Activated CD8-positive, alpha-beta memory T cell treated with anti-CD3 and anti-CD28 coated beads, Interleukin-2, amount 10 ng/mL, durations not matched to agents 7 days and 5 days (primary cell): ENCODE measurements at regions not wholly inside any gene's neighbourhood (a gene's known extent, or its start where the extent isn't known, plus 50 kb on each side); places are given as distances from the start of the nearest gene placed in this dataset.
"Not testable (repeated sequence)": the region's sequence is repeated elsewhere in the genome, so short reads cannot be mapped to it uniquely, and the experiment has no call there.

Source experiments
- ATAC-seq: fragments of 150-1000 bp; cut with Tn5 transposase; one replicate; pipeline ENCODE4 v1.10.0; 2021; ENCODE audit warnings: moderate library complexity
- CTCF ChIA-PET: fragments of 350-600 bp; sonication (Branson Sonifier 250); formaldehyde crosslinking; loops from one replicate; lab custom pipeline; 2021; ENCODE audit warnings: antibody characterized with exemption; lab: Charles Lee
- DNase-seq: peaks from one replicate; pipeline ENCODE4 v3.0.0-alpha.2; 2020
- H3K27ac Mint-ChIP-seq: one replicate; pipeline ENCODE4 v1.8.0; 2021; ENCODE audit warnings: mild to moderate bottlenecking, mixed read lengths
- H3K27me3 Mint-ChIP-seq: one replicate; pipeline ENCODE4 v1.8.0; 2021; ENCODE audit warnings: mixed read lengths
- H3K36me3 Mint-ChIP-seq: one replicate; pipeline ENCODE4 v1.8.0; 2021; ENCODE audit warnings: mild to moderate bottlenecking, mixed read lengths
- H3K4me1 Mint-ChIP-seq: one replicate; pipeline ENCODE4 v1.8.0; 2021; ENCODE audit warnings: mixed read lengths
- H3K4me3 Mint-ChIP-seq: one replicate; pipeline ENCODE4 v1.8.0; 2021; ENCODE audit warnings: mild to moderate bottlenecking, moderate library complexity, mixed read lengths
- H3K9me3 Mint-ChIP-seq: one replicate; pipeline ENCODE4 v1.8.0; 2022; ENCODE audit warnings: low read depth, mixed read lengths

DNA sequence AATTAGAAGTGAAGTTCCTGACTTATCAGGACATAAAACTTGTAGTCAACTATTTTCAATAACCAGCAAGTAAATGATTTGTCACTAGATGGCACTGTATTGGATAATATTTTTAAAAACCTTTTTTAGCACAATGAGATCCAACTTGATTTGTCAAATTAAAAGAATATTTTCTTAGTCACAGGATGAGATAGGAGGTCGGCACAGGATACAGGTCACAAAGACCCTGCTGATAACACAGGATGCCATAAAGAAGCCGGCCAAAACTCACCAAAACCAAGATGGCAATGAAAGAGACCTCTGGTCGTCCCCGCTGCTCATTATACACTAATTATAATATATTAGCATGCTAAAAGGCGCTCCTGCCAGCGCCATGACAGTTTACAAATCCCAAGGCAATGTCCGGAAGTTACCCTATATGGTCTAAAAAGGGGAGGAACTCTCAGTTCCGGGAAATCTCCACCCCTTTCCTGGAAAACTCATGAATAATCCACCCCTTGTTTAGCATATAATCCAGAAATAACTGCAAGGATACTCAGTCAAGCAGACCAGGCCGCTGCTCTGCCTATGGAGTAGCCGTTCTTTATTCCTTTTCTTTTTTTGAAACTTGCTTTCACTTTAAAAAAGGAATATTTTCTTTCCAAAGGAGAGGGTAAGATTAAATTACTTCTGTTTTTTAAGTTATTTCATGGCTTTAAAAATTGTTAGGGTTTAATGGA, 255.7 kb upstream of the MKLN1 start:
- peak; percentile 51 for DNase-seq
- CTCF ChIA-PET: interaction anchor here (1.1 to 4.8 kb wide), 4 partner anchors 15 to 34 kb away, joined by 3 to 42 read pairs (median 7); no protein-coding TSS in a partner anchor

DNA sequence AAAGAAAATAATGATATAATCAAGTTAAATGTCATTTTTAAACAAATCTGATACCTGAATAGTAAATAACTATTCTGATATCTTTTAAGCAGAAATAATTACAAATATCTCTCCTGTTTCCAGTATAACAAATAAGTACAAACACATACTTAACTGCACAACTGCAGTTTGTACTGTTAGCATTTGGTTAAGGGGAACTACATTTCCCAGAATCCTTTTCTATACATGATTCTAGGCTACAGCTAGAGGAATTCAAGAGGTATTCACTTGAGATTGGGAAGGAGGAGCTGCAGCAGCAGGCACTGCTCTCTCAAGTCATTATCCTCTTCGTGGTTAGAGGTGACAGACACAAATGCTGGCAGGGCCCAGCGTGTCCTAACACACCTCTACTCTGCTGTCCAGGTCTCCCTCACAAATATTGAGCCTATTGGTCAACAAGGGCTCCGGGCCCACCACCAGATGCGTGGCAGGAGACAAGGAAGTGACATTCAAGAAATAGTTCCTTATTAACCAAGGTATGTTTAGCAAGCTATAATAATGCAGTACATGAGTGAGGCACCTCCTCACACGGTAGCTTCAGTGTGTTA, 255.1 kb upstream of the MKLN1 start:
- no peak overlapping the region for H3K4me3 Mint-ChIP-seq
- no peaks in the 10 kb centered on the region for H3K27me3 Mint-ChIP-seq
- ATAC-seq (no peak), DNase-seq (no peak)
- no peaks in the 10 kb centered on the region for H3K9me3 Mint-ChIP-seq
- no peak overlapping the region for H3K27ac Mint-ChIP-seq
- H3K4me1 Mint-ChIP-seq: peaks cover 43% of the 10 kb centered on the region
- peaks cover 22% of the 10 kb centered on the region for H3K36me3 Mint-ChIP-seq
- CTCF ChIA-PET: interaction anchor here (1.1 to 3.5 kb wide), 3 partner anchors 24 to 33 kb away, joined by 3 to 11 read pairs (median 3); no protein-coding TSS in a partner anchor

More for the DNA sequence above, 255.7 kb upstream of the MKLN1 start:
- Mint-ChIP-seq H3K36me3 (peaks cover 21% of the 10 kb centered on the region), H3K4me3 (no peak overlapping the region), H3K9me3 (no peaks in the 10 kb centered on the region), H3K27me3 (no peaks in the 10 kb centered on the region), H3K27ac (peak overlapping the region; percentile 38), H3K4me1 (peaks cover 49% of the 10 kb centered on the region)
- ATAC-seq: peak; percentile 10

DNA sequence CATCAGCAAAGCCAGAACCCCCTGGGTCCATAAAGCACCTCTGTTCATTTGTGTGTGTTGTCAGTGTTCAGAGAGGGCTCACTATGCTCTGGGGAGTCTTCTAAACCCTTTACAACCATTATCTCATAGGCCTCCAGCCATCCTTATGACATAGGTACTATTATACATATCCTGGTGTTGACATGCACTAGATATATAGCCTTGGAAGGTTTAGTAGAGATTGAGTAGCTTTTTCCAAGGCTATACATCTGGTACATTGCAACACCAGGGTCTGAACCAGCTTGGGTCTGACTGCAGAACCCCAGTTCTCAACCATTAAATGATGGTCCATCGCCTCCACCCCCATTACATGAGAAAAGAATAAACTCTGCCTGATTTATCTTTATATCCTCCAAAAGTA, 253.6 kb upstream of the MKLN1 start:
- Mint-ChIP-seq H3K9me3 (no peaks in the 10 kb centered on the region), H3K4me1 (peaks cover 34% of the 10 kb centered on the region), H3K4me3 (no peak overlapping the region), H3K27ac (no peak overlapping the region), H3K36me3 (peaks cover 22% of the 10 kb centered on the region), H3K27me3 (no peaks in the 10 kb centered on the region)
- CTCF ChIA-PET: interaction anchor here (3.5 kb wide), 1 partner anchor 31 kb away, joined by 11 read pairs; no protein-coding TSS in a partner anchor
- ATAC-seq: no peak
- no peak for DNase-seq

DNA sequence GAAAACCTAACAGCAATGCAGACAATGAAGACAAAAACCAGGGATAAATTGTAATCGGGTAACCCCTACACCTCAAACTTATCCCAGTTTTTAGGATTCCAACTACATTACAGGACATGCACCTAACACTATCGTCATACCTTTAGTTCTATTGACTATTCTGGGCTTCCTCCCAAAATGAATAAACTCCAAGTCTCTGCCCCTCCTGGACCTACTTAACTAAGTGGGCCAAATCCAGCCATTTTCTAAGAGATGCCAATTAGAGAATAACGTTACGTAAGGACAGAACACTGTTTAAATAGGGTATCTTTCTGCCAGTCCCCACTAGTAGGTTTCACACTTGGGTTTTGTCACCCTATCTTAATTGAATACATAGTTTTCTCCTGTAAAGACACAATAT, 253.1 kb upstream of the MKLN1 start:
- H3K4me3 Mint-ChIP-seq: no peak overlapping the region
- DNase-seq (no peak), ATAC-seq (no peak)
- no peak overlapping the region for H3K27ac Mint-ChIP-seq
- peaks cover 22% of the 10 kb centered on the region for H3K36me3 Mint-ChIP-seq
- H3K4me1 Mint-ChIP-seq: peaks cover 28% of the 10 kb centered on the region
- no peaks in the 10 kb centered on the region for H3K27me3 Mint-ChIP-seq
- CTCF ChIA-PET: no interaction called here
- H3K9me3 Mint-ChIP-seq: no peaks in the 10 kb centered on the region

DNA sequence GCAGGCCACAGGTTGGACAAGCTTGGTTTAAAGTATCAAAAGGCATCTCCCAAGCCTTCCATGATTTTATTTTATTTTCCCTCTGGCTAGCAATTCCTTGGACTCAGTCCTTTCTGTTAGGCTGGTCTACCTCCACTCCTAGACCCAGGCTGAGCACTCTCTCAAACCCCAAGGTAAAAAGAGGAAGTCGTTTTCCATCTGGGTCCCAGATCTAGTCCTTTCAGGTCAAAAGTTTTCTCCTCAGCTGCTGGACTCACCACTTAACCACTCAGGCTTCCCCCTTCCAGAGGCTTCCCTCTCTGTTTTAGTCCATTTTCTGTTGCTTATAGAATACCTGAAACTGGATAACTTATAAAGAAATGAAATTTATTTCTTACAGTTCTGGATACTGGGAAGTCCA, 252.3 kb upstream of the MKLN1 start:
- H3K27me3 Mint-ChIP-seq: no peaks in the 10 kb centered on the region
- H3K4me3 Mint-ChIP-seq: no peak overlapping the region
- H3K4me1 Mint-ChIP-seq: peaks cover 24% of the 10 kb centered on the region
- peaks cover 22% of the 10 kb centered on the region for H3K36me3 Mint-ChIP-seq
- ATAC-seq: no peak
- no peak for DNase-seq
- no peak overlapping the region for H3K27ac Mint-ChIP-seq
- CTCF ChIA-PET: no interaction called here
- no peaks in the 10 kb centered on the region for H3K9me3 Mint-ChIP-seq

DNA sequence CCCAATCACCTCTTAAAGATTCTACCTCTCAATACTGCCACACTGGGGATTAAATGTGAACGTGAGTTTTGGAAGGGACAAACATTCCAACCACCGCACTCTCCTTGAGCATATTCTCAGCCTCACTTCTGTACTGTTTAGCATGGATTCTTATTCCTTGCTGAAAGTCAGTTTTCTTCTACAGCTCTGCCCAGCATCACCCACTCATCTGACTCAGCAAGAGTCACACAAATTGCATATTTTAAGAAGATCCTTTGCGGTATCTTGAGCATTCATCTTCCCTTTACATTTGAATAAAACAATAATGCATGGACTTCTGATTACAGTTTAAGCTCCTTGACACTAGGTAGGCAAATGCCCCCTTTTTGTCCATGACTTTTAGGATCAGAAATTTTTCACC, 251.6 kb upstream of the MKLN1 start:
- CTCF ChIA-PET: no interaction called here
- no peak overlapping the region for H3K4me3 Mint-ChIP-seq
- ATAC-seq (no peak), DNase-seq (no peak)
- H3K27ac Mint-ChIP-seq: no peak overlapping the region
- H3K4me1 Mint-ChIP-seq: peaks cover 22% of the 10 kb centered on the region
- no peaks in the 10 kb centered on the region for H3K9me3 Mint-ChIP-seq
- H3K27me3 Mint-ChIP-seq: no peaks in the 10 kb centered on the region
- peaks cover 20% of the 10 kb centered on the region for H3K36me3 Mint-ChIP-seq

DNA sequence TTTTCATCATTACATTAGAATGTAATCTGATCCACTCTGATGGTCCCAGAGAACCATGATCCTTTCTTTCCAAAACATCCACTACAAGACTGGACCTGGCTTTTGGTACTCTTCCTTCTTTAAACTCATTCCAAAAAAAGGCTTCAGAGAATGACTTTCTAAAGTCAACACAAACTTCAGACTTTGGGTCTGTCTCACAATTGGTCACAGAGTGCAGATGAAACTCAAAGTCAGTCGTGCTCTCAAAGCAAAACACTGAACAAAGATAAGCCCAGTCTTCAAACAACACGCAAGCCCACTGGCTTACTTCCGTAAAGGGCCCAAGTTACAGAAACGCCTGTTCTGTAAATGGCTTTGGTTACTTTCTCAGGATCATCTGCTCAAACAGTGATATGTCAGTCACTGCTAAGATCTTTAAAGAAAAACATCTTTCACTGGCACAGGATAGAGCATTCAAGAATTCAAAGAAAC, 250.9 kb upstream of the MKLN1 start:
- CTCF ChIA-PET: no interaction called here
- Mint-ChIP-seq H3K4me1 (peaks cover 21% of the 10 kb centered on the region), H3K27me3 (no peaks in the 10 kb centered on the region), H3K36me3 (peaks cover 20% of the 10 kb centered on the region), H3K4me3 (no peak overlapping the region), H3K27ac (no peak overlapping the region), H3K9me3 (no peaks in the 10 kb centered on the region)
- ATAC-seq: no peak
- no peak for DNase-seq

DNA sequence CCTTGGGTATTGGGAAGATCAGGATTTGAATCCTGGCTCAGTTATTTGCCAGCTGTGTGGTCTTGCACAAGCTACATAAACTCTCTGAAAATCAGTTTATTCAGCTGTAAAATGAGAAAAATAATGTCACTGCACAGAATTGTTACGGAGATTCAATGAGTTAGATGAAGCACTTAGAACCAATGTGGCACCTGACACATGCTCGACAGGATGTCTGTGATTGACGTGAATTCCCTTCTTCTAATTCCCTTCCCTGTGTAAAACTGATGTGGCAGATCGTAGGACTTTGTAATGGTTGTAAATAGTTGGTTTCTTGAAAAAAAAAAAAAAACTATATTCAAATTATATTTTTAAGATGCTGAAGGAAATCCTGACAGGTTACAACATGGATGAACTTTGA, 249.9 kb upstream of the MKLN1 start:
- Mint-ChIP-seq H3K27me3 (no peaks in the 10 kb centered on the region), H3K27ac (no peak overlapping the region), H3K4me1 (peaks cover 12% of the 10 kb centered on the region), H3K9me3 (no peaks in the 10 kb centered on the region), H3K4me3 (no peak overlapping the region), H3K36me3 (peaks cover 28% of the 10 kb centered on the region)
- ATAC-seq (no peak), DNase-seq (no peak)
- CTCF ChIA-PET: no interaction called here

DNA sequence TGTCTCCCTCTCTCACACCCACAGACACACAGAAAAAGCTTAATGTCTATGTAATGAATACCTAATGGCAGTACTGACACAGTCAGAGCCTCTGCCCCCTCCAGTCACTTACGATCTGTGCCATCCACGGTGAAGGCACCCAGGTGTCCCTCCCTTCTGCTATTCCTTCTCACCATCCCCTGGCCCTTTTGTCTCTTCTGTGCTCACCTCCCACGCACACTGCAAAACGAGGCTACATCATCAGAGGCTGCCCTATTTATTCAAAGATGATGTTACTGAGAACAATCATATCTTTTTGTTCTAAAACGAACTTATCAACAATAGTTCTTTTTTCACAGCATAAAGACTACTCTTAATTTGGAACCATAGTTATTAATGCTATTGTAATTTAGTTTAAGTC, 246.9 kb upstream of the MKLN1 start:
- Mint-ChIP-seq H3K9me3 (peaks cover 6% of the 10 kb centered on the region), H3K4me1 (peaks cover 12% of the 10 kb centered on the region), H3K27ac (no peak overlapping the region), H3K27me3 (no peaks in the 10 kb centered on the region), H3K36me3 (peaks cover 33% of the 10 kb centered on the region), H3K4me3 (no peak overlapping the region)
- no peak for DNase-seq
- ATAC-seq: no peak
- CTCF ChIA-PET: no interaction called here

DNA sequence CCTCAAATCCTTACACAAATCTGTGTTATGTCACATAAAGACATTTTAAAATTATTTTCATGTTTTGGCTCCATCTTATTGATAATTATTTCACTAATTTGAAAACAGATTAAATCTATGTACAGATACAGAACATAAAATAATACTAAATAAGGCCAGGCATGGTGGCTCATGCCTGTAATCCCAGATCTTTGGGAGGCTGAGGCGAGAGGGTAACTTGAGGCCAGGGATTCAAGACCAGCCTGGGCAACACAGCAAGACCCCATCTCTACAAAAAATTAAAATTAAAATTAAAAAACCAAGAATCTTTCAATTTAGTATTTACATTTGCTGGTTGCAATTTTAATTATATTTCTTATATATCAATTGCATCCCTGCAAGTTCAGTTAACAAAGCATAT, 246.4 kb upstream of the MKLN1 start:
- peaks cover 6% of the 10 kb centered on the region for H3K9me3 Mint-ChIP-seq
- DNase-seq: no peak
- peaks cover 29% of the 10 kb centered on the region for H3K36me3 Mint-ChIP-seq
- ATAC-seq: no peak
- H3K4me1 Mint-ChIP-seq: peaks cover 7% of the 10 kb centered on the region
- CTCF ChIA-PET: no interaction called here
- H3K27ac Mint-ChIP-seq: no peak overlapping the region
- no peaks in the 10 kb centered on the region for H3K27me3 Mint-ChIP-seq
- H3K4me3 Mint-ChIP-seq: no peak overlapping the region

DNA sequence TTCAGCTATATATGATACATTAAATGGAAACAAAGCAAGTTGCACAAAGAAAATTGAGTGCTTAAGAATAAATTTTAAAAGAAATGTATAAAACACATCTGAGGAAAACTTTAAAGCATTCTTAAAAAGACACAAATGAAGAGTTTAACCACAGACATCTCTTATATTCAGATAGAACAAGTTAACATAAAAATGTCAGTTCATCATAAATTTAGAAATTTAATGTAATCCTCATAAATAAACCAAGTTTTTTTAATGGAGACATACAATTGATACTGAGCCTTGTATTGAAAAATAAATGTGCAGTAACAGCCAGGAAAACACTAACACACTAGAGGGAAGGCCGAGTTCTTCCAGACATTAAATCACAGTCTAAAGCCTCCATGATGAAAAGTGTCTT, 243.9 kb upstream of the MKLN1 start:
- Mint-ChIP-seq H3K27me3 (no peaks in the 10 kb centered on the region), H3K36me3 (peaks cover 37% of the 10 kb centered on the region), H3K4me3 (no peak overlapping the region), H3K9me3 (peaks cover 6% of the 10 kb centered on the region), H3K27ac (no peak overlapping the region), H3K4me1 (peaks cover 3% of the 10 kb centered on the region)
- DNase-seq: no peak
- no peak for ATAC-seq
- CTCF ChIA-PET: no interaction called here

DNA sequence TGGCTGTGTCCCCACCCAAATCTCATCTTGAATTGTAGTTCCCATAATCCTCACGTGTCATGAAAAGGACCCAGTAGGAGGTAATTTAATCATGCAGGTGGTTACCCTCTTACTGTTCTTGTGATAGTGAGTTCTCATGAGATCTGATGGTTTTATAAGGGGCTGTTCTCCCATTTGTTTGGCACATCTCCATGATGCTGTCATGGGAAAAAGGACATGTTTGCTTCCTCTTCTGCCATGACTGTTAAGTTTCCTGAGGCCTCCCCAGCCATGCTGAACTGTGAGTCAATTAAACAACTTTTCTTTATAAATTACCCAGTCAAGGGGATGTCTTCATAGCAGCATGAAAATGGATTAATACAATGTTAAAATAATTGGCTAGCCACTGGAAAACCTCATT, 243.3 kb upstream of the MKLN1 start:
- H3K27ac Mint-ChIP-seq, H3K4me1 Mint-ChIP-seq, H3K4me3 Mint-ChIP-seq, DNase-seq, CTCF ChIA-PET, H3K9me3 Mint-ChIP-seq, H3K27me3 Mint-ChIP-seq, ATAC-seq: not testable (repeated sequence)
- H3K36me3 Mint-ChIP-seq: peaks cover 39% of the 10 kb centered on the region

DNA sequence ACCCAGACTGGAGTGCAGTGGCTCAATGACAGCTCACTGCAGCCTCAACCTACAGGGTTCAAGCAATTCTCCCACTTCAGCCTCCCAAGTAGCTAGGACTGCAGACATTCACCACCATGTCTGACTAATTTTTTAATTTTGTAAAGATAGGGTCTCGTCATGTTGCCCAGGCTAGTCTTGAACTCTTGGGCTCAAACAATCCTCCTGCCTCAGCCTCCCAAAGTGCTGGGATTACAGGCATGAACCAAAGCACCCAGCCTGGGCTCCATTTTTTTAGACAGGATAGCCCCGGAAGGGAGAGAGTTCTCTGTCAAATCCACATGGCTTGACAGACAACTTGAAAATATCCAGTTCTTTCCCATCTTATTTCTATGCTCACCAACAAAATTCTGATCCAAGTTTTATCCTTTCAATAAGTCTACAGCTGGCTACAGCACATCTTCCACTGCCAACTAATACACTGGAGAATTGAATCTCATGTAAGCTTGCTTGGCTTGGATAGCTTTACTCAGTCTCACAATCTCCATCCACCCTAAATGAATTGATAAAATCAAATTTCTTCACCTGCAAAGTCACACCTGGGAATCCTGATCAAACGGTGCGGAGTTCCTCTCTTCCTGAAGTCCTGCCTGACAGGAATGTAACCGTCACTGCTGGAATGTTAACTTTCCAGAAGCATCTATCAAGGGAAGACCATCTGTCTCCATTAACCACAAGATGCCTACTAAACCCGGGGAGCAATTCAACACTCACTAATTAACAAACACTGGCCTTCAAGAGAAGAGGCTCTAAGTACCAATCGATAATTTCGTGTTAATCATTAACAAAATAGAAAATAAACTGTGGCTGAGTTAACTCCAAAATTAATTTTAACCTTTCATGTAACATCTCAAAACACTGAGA, 239.7 kb upstream of the MKLN1 start:
- Mint-ChIP-seq H3K36me3 (peaks cover 55% of the 10 kb centered on the region), H3K27ac (no peak overlapping the region), H3K4me1 (peaks cover 19% of the 10 kb centered on the region), H3K27me3 (no peaks in the 10 kb centered on the region), H3K4me3 (no peak overlapping the region), H3K9me3 (peaks cover 6% of the 10 kb centered on the region)
- CTCF ChIA-PET: interaction anchor here (0.8 to 3.3 kb wide), 2 partner anchors 19 to 221 kb away, joined by 3 to 9 read pairs; no protein-coding TSS in a partner anchor
- DNase-seq (no peak), ATAC-seq (no peak)
